HepG2 (cell line): ENCODE measurements at regions not wholly inside any gene's neighbourhood (a gene's known extent, or its start where the extent isn't known, plus 50 kb on each side); places are given as distances from the start of the nearest gene placed in this dataset.

Experiments
- ATF1 ChIP-seq: IDR thresholded peaks from 2 replicates; pipeline ENCODE4 v1.6.1; 2016; ENCODE audit warnings: mild to moderate bottlenecking, control low read depth
- CBX2 ChIP-seq, 2 experiments: fragments of 200-600 bp in 1 of 2; sonication (generic); formaldehyde crosslinking in 1 of 2; IDR thresholded peaks; 2 replicates each; pipeline versions ENCODE4 v1.7.0 to v1.8.1; 2018 to 2022; ENCODE audit warnings: low read depth in 2 of 2, low read length in 1 of 2, mild to moderate bottlenecking in 1 of 2, missing genetic modification reagents in 1 of 2
- EED ChIP-seq: sonication (generic); formaldehyde crosslinking; IDR thresholded peaks from 2 replicates; pipeline ENCODE4 v1.5.0; 2020; ENCODE audit warnings: mild to moderate bottlenecking, missing genetic modification reagents
- MXD4 ChIP-seq: IDR thresholded peaks from 2 replicates; pipeline ENCODE4 v1.6.1; 2016; ENCODE audit warnings: mild to moderate bottlenecking, missing biosample characterization, missing genetic modification reagents
- PHB2 ChIP-seq: fragments of 450-650 bp; IDR thresholded peaks from 2 replicates; pipeline ENCODE4 v1.6.1; 2018; ENCODE audit not compliant: partially characterized antibody
- POLR2AphosphoS2 ChIP-seq: IDR thresholded peaks from 2 replicates; pipeline ENCODE4 v1.6.1; 2011; ENCODE audit warnings: low read depth, low read length, improper control_type of control experiment
- SYNCRIP ChIP-seq: fragments of 200-400 bp; formaldehyde crosslinking; IDR thresholded peaks from 2 replicates; pipeline ENCODE4 v1.6.1; 2018; ENCODE audit warnings: mild to moderate bottlenecking, low read depth, low read length; ENCODE audit not compliant: insufficient read depth
- TCF12 ChIP-seq, 2 experiments: fragments of 450-650 bp in 1 of 2; sonication (generic) in 1 of 2; formaldehyde crosslinking in 1 of 2; IDR thresholded peaks; 2 replicates each; pipeline versions ENCODE4 v1.6.1 to v1.8.0; 2017 to 2022; ENCODE audit warnings: antibody characterized with exemption in 1 of 2, mild to moderate bottlenecking in 1 of 2, missing genetic modification reagents in 1 of 2, moderate library complexity in 1 of 2
- ZFYVE20 ChIP-seq: sonication (generic); formaldehyde crosslinking; IDR thresholded peaks from 2 replicates; pipeline ENCODE4 v1.8.0; 2023; ENCODE audit warnings: low read depth, mild to moderate bottlenecking, moderate library complexity, missing genetic modification reagents, borderline replicate concordance
- ZNF251 ChIP-seq: sonication (generic); formaldehyde crosslinking; IDR thresholded peaks from 2 replicates; pipeline ENCODE4 v1.9.0; 2021; ENCODE audit warnings: mild to moderate bottlenecking, missing genetic modification reagents
- ZNF329 ChIP-seq: sonication (generic); formaldehyde crosslinking; IDR thresholded peaks from 2 replicates; pipeline ENCODE4 v1.9.0; 2021; ENCODE audit warnings: low read depth, mild to moderate bottlenecking, missing genetic modification reagents
- ZNF354B ChIP-seq: sonication (generic); formaldehyde crosslinking; IDR thresholded peaks from 2 replicates; pipeline ENCODE4 v1.8.0; 2022; ENCODE audit warnings: mild to moderate bottlenecking, missing genetic modification reagents
- ZNF607 ChIP-seq: sonication (generic); formaldehyde crosslinking; IDR thresholded peaks from 2 replicates; pipeline ENCODE4 v1.5.1; 2020; ENCODE audit warnings: missing genetic modification reagents, mild to moderate bottlenecking, borderline replicate concordance
- ZNF777 ChIP-seq: sonication (generic); formaldehyde crosslinking; IDR thresholded peaks from 2 replicates; pipeline ENCODE4 v1.4.0; 2020; ENCODE audit warnings: missing genetic modification reagents
- ZNF839 ChIP-seq: sonication (generic); formaldehyde crosslinking; IDR thresholded peaks from 2 replicates; pipeline ENCODE4 v1.4.0; 2020; ENCODE audit warnings: missing genetic modification reagents, mild to moderate bottlenecking, borderline replicate concordance
- TF ChIP-seq, protein P1 (sequence below): sonication (generic); formaldehyde crosslinking; IDR thresholded peaks from 2 replicates; pipeline ENCODE4 v1.5.0; 2020; ENCODE audit warnings: missing genetic modification reagents
- TF ChIP-seq, protein P2 (sequence below): sonication (generic); formaldehyde crosslinking; IDR thresholded peaks from 2 replicates; pipeline ENCODE4 v1.9.0; 2021; ENCODE audit warnings: missing genetic modification reagents, mild to moderate bottlenecking, borderline replicate concordance
- TF ChIP-seq, protein P3 (sequence below): IDR thresholded peaks from 2 replicates; pipeline ENCODE4 v1.6.1; 2012; ENCODE audit warnings: inconsistent platforms
- TF ChIP-seq, protein P4 (sequence below): sonication (generic); formaldehyde crosslinking; IDR thresholded peaks from 2 replicates; pipeline ENCODE4 v1.8.1; 2023; ENCODE audit warnings: mild to moderate bottlenecking, missing genetic modification reagents
- TF ChIP-seq, protein P5 (sequence below): sonication (generic); formaldehyde crosslinking; IDR thresholded peaks from 2 replicates; pipeline ENCODE4 v1.4.0; 2020; ENCODE audit warnings: missing genetic modification reagents

DNA sequence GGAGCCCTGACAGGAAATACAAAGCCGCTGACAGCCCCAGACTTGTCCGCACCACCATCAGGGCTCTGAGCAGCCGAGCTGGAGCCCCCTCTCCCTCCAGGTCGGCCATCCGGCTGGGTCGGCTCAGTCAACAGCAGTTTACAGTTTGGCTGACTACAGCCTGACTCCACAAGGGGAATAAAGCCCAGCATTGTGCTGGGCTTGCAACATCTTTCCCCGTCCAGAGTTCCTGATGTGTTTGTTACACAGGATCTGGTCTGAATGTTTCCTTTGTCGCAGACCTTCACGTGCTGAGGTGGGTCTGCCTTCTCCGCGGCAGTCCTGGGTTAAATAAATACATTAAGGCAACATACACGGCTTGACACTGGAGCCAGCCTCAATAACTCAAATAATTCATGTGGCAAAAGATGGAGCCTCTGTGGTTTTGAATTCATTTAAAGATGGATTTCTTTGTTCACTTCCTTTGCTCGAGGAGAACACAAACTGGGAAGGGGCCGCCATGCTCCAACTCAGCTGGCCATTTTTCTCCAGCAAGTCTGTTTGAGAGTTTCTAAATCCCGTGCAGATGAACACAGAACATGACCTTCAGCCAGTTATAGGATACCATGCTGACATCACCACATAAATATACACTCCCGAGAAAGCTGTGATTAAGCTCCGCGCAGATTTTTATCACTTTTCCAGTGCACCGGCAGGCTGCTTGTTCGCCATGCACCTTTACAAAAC lies 192.1 kb downstream of the WDR11 start (continued):
- TF ChIP-seq ZFYVE20 (CRISPR knock-in tag) (no peak), PHB2 (no peak), ZNF839 (CRISPR knock-in tag) (no peak), MXD4 (CRISPR knock-in tag) (no peak), EED (CRISPR knock-in tag) (no peak), ZNF251 (CRISPR knock-in tag) (no peak), SYNCRIP (no peak), ZNF607 (CRISPR knock-in tag) (no peak), ZNF354B (CRISPR knock-in tag) (no peak), CBX2 (IDR thresholded peaks at IDR 0.05; ENCODE audit: low read depth, low read length) (no peak), CBX2 (CRISPR knock-in tag; IDR thresholded peaks at IDR 0.05; ENCODE audit: low read depth) (no peak), ZNF777 (CRISPR knock-in tag) (no peak), ATF1 (CRISPR knock-in tag) (no peak), POLR2AphosphoS2 (no peak), ZNF329 (CRISPR knock-in tag) (no peak), TCF12 (IDR thresholded peaks at IDR 0.05) (no peak), TCF12 (CRISPR knock-in tag; IDR thresholded peaks at IDR 0.05) (no peak)
- TF ChIP-seq, protein P1, sequence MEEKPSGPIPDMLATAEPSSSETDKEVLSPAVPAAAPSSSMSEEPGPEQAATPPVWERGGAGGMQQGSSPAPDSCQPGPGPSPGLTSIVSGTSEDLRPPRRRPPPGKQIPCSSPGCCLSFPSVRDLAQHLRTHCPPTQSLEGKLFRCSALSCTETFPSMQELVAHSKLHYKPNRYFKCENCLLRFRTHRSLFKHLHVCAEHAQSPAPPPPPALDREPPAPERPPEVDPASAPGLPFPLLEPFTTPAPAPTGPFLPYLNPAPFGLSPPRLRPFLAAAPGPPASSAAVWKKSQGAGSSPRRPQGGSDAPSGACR, result no peak
- TF ChIP-seq, protein P2, sequence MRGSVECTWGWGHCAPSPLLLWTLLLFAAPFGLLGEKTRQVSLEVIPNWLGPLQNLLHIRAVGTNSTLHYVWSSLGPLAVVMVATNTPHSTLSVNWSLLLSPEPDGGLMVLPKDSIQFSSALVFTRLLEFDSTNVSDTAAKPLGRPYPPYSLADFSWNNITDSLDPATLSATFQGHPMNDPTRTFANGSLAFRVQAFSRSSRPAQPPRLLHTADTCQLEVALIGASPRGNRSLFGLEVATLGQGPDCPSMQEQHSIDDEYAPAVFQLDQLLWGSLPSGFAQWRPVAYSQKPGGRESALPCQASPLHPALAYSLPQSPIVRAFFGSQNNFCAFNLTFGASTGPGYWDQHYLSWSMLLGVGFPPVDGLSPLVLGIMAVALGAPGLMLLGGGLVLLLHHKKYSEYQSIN, result no peak
- TF ChIP-seq, protein P3, sequence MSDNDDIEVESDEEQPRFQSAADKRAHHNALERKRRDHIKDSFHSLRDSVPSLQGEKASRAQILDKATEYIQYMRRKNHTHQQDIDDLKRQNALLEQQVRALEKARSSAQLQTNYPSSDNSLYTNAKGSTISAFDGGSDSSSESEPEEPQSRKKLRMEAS, result peak; percentile 75
- TF ChIP-seq, protein P4, sequence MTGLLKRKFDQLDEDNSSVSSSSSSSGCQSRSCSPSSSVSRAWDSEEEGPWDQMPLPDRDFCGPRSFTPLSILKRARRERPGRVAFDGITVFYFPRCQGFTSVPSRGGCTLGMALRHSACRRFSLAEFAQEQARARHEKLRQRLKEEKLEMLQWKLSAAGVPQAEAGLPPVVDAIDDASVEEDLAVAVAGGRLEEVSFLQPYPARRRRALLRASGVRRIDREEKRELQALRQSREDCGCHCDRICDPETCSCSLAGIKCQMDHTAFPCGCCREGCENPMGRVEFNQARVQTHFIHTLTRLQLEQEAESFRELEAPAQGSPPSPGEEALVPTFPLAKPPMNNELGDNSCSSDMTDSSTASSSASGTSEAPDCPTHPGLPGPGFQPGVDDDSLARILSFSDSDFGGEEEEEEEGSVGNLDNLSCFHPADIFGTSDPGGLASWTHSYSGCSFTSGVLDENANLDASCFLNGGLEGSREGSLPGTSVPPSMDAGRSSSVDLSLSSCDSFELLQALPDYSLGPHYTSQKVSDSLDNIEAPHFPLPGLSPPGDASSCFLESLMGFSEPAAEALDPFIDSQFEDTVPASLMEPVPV (CRISPR knock-in tag), result 0 out of 2 replicates have a peak, but pooled peaks have one; percentile 38
- TF ChIP-seq, protein P5, sequence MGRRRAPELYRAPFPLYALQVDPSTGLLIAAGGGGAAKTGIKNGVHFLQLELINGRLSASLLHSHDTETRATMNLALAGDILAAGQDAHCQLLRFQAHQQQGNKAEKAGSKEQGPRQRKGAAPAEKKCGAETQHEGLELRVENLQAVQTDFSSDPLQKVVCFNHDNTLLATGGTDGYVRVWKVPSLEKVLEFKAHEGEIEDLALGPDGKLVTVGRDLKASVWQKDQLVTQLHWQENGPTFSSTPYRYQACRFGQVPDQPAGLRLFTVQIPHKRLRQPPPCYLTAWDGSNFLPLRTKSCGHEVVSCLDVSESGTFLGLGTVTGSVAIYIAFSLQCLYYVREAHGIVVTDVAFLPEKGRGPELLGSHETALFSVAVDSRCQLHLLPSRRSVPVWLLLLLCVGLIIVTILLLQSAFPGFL (CRISPR knock-in tag), result no peak
